ENCODE measurements at regions not wholly inside any gene's neighbourhood (a gene's known extent, or its start where the extent isn't known, plus 50 kb on each side); places are given as distances from the start of the nearest gene placed in this dataset.

- no peak for DNase-seq (ENCODE audit: low read depth)
Observed at GRCh38 chr13:33626407-33626806, 191.5 kb upstream of the RFC3 start.

GRCh38 chr13:33628662-33629061 lies 189.3 kb upstream of the RFC3 start:
- DNase-seq (ENCODE audit: low read depth) = no peak

DNA sequence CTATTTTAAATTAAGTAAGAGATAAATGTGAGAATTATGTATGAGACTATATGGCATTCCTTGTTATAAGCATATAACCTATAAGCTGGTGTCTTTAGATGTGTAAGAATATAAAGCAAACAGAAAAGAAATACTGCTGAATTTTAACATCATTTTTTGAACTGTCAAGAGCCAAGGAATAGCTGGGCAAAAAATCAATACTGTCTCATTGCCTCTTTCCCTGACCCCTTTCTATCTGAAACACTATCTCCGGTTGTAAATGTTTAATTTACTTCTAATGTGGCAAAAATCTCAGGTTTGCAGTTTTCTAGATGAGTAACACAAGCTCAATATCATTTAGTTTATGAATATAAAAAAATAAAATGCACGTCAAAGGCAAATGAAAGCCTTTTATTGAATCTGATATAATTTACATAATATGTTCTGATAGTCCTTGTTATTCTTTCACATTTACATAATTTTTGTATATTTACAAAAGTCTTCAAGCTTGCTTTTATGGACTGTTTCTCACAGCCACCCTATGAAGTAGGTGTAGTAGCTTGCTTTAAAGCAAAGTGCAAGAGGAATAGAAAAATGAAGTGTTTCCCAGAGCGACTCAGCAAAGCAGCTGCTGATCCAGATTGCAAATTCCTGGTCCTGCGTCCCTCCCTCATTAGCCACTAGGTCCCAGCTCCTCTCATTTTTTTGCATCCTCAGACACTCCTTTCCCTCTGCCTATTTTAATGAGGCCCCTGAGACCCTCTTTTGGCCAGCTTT lies 188.2 kb upstream of the RFC3 start:
- no peak for DNase-seq (ENCODE audit: low read depth)

DNA sequence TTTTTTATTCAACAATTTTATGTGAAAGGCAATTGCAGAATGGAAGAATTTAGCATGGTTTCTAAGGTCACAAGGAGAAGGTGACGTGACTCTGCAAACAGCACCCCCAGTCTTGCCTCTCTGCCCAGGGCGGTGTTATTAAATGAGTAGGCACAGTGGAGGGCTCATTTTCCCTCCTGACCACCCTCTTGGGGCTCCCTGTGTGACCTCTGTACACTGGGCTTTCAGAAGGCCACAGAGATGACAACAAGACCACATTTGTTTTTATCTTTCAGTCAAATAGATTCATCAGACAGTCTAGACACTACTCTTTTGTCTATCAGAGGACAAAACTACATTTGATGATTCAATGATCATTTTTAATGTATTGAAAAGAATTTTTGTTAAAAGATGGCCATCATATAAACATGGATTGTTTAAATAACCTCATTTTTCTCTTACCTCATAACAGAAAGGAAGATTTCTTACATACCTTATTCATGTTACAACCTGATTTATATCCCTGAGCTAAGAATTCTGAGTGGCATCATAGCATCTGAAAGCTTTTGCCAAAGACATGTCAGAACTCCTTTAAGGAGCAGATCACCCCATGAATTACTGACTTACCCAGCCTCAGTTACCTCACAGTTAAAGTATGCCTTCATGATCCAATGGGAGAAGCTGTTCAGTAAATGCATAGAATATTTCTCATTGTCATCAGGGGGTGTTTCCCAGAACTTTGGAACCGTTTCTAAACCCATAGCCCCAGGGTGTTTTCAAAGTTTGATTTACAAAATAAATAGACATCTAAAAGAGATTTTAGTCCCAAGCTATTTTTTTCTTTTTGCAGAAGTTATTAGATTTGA lies 184.0 kb upstream of the RFC3 start:
- DNase-seq (ENCODE audit: low read depth) = no peak

DNA sequence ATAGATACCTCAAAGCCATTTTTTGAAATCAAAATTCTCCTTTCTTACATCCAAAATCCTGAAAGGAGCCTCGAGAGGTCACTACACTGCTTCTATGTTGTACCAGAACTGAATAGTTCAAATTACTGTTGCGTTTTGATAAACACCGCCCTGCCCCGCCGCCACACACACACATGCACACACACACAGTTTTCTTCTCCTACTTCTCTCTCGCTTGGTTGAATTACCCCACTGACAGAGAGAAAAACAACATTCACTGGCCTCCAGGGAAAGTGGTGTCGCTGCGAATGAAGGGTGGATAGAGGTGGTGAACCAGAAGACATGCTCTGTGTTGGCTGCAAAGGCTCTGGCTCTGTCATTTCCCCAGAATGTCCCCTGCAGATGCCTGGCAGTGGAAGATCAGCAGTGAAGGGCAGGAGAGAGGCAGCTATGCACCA lies 183.4 kb upstream of the RFC3 start:
- DNase-seq (ENCODE audit: low read depth) = no peak

- no peak for DNase-seq (ENCODE audit: low read depth)
Observed at GRCh38 chr13:33636243-33636642, 181.7 kb upstream of the RFC3 start.

DNA sequence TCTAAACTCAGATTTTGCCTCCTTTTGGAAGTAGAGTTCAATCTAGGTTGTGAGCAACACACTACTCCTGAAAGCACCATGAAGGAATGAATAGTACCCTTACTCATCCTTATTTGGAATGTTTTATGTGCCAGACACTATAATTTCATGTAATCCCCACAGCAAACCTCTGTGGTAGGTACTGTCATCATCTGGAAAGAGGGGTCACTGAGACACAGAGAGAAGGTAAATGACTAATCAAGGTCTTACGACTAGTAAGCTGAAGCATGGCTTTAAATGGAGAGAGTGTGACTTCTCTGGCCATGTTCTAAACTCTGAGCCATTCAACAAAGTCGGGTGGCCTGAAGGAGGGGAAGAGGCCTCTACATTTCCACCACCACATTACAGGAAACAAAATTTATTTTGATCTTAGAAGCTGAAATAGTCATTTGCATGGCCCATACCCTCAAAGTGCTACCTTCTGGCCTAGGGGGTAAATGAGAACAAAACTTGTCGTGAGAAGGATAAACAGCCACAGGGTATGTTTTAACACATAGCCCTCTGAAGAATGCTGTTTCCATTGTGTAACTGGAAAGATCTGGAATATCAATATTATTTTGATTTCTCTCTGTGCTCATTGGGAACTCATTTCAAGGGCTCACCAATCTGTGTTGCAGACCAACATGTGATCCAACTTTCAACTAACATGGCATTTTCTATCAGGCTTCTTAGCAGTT lies 180.8 kb upstream of the RFC3 start:
- no peak for DNase-seq (ENCODE audit: low read depth)

DNA sequence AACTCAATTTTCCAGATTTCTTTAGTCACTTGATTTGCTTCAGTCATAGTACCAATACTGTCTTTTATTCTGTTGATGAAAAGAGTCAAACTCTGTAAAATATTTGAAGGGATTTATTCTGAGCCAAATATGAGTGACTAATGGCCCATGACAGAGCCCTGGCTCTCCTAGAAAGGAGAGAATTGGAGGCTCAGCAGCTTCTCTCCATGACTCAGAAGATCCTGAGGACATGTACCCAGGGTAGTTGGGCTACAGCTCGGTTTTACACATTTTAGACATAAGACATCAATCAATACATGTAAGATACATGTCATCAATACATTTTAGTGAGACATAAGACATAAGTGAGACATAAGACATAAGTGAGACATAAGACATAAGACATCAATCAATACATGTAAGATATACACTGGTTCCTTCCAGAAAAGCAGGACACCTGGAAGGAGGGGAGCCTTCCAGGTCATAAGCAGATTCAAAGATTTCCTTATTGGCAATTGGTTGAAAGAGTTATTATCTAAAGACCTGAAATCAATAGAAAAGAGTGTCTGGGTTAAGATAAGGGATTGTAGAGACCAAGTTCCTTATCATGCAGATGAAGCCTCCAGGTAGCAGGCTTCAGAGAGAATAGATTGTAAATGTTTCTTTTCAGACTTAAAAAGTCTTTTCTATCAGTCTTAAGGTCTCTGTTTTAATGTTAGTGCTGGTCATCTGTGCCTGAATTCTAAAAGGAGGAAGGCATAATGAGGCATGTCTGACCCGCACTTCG lies 179.8 kb upstream of the RFC3 start:
- no peak for DNase-seq (ENCODE audit: low read depth)

GRCh38 chr13:33639158-33639557 lies 178.8 kb upstream of the RFC3 start:
- DNase-seq (ENCODE audit: low read depth) = no peak

- DNase-seq (ENCODE audit: low read depth) = no peak
Observed at GRCh38 chr13:33639626-33640080, 178.3 kb upstream of the RFC3 start.

DNA sequence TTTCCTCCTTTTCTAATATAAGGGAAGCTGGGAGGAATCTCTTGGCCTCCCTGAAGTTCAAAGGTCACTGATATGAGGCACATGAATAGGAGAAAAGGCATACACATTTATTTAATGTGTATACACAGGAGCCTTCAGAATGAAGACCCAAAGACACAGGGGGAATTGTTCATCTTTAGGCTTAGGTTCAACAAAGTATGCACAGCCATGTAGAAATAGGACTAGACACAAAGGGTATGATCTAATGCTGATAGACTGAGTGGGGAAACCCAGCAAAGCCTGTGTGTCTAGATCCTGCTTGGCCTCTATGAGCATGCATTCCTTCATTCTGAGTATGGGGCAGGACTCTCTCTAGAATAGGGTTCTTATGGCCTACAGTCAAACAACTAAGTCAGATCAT lies 177.1 kb upstream of the RFC3 start:
- DNase-seq (ENCODE audit: low read depth) = no peak

DNA sequence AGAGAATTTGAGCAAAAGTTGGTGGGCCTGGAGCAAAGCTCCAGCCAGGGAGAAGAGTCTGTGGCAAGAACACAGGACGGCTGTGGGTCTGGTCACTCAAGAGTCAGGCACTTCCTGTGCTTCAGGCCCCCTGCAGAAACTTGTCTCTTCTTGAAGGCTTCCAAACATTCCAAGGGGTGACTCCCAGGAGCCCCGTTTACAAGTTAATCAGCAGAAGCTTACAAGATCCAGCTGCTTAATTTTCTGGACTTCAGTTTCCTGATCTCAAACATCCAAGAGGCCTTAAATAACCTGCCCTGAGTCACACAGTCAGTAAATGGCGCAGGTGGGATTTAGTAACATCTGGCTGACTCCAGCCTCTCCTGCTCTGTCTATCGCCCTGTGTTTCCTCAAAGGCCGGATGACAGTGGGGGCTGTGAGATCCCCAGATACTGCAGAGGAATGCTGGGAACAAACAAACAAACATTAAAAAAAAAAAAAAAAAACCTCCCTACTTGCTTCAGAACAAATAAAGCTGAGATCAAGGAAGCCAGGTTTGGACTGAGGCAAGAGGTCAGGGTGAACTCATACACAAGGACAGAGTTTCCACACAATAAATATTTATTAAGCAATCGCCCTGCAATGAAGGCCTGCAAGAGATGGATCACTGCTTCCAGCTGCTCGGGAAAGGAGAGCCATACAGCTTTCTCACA lies 175.4 kb upstream of the RFC3 start:
- no peak for DNase-seq (ENCODE audit: low read depth)

- DNase-seq (ENCODE audit: low read depth) = no peak
Observed at GRCh38 chr13:33644581-33645543, 173.1 kb upstream of the RFC3 start.

DNA sequence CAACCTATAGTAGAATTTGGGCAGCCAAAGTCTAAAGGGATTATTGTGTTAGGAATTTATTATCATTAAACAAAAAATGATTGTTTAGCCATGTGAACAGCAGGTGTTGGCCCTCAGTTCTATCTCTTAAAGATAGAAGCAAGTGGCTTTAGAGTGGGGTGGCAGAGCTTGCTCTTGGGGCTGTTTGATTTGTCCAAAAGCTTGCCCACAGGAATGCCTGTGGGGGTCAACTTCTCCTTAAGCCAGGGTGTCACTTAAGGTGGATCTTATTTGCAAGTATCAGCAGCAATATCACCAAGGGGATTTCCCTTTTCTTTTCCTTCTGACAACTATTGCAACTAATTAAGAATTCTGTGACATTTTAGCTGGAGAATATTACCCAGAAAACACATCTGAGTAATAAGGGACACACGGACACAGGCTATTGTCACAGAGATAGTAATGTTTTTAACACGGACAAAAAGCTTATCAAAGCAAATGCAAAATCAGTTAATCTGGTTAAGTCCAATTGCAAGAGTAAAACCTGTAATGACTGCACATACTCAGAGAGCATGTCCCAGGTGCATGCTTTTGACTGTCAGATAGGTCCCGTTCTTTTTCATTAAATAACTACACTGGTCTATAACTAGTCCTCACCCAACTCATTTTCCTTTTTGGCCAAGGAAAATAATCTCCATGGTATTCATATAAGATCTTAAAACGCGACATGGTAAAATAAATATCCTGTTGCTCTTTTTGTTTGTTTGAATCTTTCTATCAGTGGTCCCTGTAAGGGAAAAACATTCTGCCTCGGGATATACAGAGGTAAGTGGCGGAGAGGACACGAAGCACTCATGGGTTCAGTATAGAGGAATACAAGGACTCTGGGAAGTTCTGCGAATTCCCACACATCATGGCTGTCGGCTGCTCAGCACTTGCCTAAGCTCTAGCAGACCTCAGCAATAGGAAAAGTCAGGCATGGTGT lies 172.1 kb upstream of the RFC3 start:
- DNase-seq (ENCODE audit: low read depth) = no peak

DNA sequence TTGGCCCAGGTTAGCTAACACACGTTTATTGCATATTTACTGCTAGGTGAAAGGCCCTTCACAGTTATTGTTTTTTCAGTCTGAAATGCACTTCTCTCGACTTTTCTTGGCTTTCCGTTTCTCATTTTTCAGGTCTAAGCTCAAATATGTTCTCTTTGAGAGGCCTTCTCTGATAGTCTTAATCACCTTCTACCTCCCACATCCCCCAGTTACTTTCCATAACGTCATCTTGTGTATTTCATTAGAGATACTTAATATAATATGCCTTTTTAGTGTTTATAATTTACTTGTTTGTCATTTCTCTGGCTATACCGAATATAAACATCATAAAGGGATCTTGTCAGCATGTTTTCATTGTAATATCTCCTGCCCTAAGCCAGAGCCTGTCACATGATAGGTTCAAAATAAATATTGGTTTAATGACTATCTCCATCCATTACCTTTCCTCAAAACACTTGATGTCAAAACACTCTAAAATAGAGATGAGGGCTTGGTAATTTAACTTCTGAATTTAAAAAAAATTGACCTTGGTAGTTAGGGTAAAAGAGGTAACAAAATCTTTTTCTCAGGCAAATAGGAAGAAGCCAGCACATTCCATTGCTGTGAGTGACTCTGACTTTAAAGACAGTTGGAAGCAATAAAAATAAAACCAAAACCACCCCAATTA lies 168.6 kb upstream of the RFC3 start:
- no peak for DNase-seq (ENCODE audit: low read depth)

DNA sequence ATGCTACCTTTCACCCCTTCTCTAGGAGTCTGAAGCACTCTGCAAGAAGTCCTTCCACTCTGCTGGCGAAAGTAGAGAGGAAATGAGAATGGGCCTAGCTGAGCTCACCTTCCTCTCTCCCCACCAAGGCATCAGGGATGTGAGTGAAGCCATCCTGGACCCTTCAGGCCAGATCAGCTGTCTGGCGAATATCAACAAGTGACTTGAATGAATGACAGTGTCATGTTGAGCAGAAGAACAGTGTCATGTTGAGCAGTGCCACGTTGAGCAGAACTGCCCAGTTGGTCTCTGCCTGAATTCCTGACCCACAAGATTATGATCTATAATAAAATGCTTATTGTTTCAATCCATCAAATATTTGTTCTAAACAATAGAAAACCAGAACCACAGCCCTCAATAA lies 166.2 kb upstream of the RFC3 start:
- DNase-seq (ENCODE audit: low read depth) = no peak

DNA sequence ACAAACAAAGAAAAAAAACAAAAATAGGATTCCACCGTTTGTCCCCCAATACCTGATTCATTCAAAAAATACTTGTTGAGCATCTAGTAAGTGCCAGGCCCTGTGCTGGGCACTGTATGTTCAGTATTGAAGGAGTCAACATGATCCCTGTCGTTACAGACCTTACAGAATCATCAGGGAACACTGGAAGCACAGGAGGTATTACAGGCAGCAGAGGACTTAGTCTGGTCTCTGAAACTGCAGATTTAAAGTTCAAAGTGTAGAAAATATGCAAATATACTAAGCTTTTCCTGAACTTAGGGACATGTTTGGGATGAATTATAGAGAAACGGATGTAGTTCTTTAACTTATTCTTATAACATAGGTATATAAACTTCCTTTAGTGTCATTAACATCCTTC lies 160.7 kb upstream of the RFC3 start:
- DNase-seq (ENCODE audit: low read depth) = no peak

DNA sequence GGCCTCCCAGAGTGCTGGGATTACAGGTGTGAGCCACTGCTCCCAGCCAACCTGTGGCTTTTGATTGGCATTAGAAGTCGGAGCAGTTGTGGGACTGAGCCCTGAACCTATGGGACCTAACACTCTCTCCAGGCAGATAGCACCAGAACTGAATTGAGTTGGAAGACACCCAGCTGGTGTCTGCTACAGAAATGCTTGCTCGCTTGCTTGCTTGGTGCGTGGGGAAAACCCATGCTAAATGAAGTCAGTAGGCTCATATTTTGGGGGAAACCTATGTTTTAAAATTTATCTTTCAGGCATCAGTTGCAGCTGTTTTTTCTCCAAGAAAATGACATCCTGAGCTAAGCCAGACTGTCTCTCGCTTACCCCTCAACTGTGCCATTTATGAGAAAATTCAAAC lies 158.5 kb upstream of the RFC3 start:
- no peak for DNase-seq (ENCODE audit: low read depth)

Data from stimulated activated CD8-positive, alpha-beta memory T cell treated with anti-CD3 and anti-CD28 coated beads, Interleukin-4, amount 100 ng/mL, for 24 hours (primary cell).